ENCODE measurements at regions not wholly inside any gene's neighbourhood (a gene's known extent, or its start where the extent isn't known, plus 50 kb on each side); places are given as distances from the start of the nearest gene placed in this dataset.
"Not testable (repeated sequence)": the region's sequence is repeated elsewhere in the genome, so short reads cannot be mapped to it uniquely, and the experiment has no call there.

DNA sequence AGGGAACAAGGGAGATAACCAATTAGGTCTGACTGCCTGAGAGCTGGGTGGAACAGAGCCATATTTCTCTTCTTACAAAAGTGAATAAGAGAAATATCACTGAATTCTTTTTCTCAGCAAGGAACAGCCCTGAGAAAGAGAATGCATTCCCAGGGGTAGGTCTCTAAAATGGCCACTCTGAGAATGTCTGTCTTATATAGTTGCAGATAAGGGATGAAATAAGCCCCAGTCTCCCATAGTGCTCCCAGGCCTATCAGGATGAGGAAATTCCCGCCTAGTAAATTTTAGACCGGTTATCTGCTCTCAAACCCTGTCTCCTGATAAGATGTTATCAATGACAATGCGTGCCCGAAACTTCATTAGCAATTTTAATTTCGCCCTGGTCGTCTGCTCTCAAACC lies 67.3 kb upstream of the WDFY3 start:
- TF ChIP-seq, protein P1, sequence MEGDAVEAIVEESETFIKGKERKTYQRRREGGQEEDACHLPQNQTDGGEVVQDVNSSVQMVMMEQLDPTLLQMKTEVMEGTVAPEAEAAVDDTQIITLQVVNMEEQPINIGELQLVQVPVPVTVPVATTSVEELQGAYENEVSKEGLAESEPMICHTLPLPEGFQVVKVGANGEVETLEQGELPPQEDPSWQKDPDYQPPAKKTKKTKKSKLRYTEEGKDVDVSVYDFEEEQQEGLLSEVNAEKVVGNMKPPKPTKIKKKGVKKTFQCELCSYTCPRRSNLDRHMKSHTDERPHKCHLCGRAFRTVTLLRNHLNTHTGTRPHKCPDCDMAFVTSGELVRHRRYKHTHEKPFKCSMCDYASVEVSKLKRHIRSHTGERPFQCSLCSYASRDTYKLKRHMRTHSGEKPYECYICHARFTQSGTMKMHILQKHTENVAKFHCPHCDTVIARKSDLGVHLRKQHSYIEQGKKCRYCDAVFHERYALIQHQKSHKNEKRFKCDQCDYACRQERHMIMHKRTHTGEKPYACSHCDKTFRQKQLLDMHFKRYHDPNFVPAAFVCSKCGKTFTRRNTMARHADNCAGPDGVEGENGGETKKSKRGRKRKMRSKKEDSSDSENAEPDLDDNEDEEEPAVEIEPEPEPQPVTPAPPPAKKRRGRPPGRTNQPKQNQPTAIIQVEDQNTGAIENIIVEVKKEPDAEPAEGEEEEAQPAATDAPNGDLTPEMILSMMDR (IDR thresholded peaks at IDR 0.05): not testable (repeated sequence)
- not testable (repeated sequence) for TF ChIP-seq POLR2A (IDR thresholded peaks at IDR 0.05)
